Loucy (cell line): ENCODE measurements at regions not wholly inside any gene's neighbourhood (a gene's known extent, or its start where the extent isn't known, plus 50 kb on each side); places are given as distances from the start of the nearest gene placed in this dataset.

Experiments used
- CTCF ChIP-seq: fragments of 200-600 bp; sonication (generic); conservative IDR thresholded peaks from 2 replicates; pipeline ENCODE4 v1.5.1; 2014; ENCODE audit warnings: mild to moderate bottlenecking, antibody characterized with exemption, low read length
- EZH2phosphoT487 ChIP-seq: fragments of 200-600 bp; IDR thresholded peaks from 2 replicates; pipeline ENCODE4 v1.6.1; 2018; ENCODE audit warnings: antibody characterized with exemption, mild to moderate bottlenecking, moderate library complexity, borderline replicate concordance

- TF ChIP-seq CTCF (no peak), EZH2phosphoT487 (no peak)
Measured at GRCh38 chr2:15793978-15794377, 146.4 kb upstream of the MYCN start.
